ENCODE measurements at regions not wholly inside any gene's neighbourhood (a gene's known extent, or its start where the extent isn't known, plus 50 kb on each side); places are given as distances from the start of the nearest gene placed in this dataset.

DNA sequence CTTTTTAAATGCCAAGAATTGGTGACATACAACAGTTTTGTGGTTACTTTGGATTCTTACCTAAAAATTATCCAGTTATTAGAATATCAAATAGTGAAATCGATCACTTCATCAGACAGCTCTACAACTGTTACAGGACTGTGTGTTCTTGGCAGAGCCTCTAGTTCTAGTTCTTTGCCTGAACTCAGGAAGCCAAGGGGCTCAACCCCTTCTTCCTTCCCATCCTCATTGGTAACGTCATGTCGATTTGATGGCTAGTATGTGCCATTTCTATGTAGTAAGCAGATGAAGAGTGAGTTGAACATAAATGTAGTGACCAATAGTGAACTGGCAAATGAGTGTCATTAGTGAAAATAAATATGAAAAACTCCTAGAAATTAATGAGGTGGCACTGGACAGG lies 59.4 kb upstream of the LIMCH1 start:
- no peak for TF ChIP-seq GATA2 (IDR thresholded peaks at IDR 0.05; ENCODE audit: low read depth, low read length)
- TF ChIP-seq GATA3 (IDR thresholded peaks at IDR 0.05; ENCODE audit: low read depth, low read length): no peak

DNA sequence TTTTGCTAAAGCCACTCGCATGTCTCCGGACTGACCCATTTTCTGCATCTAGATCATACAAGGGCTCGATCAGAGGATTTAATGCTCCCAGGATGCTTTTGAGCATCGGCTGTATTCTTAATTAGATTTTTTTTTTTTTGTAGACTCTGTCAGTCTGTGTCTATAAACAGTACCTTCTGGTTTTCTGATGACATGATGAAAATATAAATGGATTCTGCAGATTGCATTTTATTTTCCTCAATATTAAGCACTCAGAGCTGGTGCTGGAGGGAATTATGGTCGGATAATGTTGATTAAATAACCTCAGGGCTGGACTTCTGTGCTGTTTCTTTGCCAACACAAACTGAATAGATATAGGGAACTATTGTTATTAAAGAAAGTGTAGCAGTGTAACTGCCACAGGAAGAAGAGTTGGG lies 57.1 kb upstream of the LIMCH1 start:
- TF ChIP-seq GATA3 (IDR thresholded peaks at IDR 0.05; ENCODE audit: low read depth, low read length): no peak
- TF ChIP-seq GATA2 (IDR thresholded peaks at IDR 0.05; ENCODE audit: low read depth, low read length): no peak

DNA sequence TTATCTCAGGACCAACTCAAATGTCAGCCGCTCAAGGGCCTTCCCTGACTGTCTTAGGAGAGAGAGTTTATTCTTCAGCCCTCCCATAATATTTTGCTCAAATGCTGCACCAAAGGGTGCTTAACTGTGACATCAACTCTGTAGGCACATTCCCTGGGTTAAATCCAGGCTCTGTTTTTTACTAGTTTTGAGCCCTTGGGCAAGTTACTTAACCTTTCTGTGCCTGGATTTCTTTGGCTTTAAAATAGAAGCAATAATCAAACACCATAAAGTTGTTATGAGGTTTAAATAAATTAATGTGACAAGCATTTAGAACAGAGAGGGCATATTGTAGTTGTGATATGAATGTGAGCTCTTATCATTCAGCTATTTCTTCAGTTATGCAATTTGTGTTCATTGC lies 54.2 kb upstream of the LIMCH1 start:
- TF ChIP-seq GATA2 (IDR thresholded peaks at IDR 0.05; ENCODE audit: low read depth, low read length) (no peak), GATA3 (IDR thresholded peaks at IDR 0.05; ENCODE audit: low read depth, low read length) (no peak)

DNA sequence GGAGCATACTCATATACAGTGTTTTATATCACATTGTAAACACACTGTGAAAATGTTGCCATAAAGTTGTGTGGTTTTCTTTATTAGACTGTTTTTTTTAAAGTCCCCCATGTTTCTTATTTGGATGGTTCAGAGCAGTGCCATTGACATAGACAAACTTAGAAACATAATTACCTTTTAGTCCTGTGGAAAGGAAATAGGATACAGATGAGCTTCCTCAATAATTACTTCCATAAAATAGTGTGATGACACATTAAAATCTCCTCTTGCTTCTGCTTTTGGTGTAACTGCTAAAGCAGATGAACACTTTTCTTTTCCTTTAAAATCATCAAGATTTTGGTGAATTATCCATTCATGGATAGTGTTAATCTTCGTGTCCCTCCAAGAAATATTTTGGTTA lies 52.9 kb upstream of the LIMCH1 start:
- TF ChIP-seq GATA2 (IDR thresholded peaks at IDR 0.05; ENCODE audit: low read depth, low read length): no peak
- no peak for TF ChIP-seq GATA3 (IDR thresholded peaks at IDR 0.05; ENCODE audit: low read depth, low read length)

DNA sequence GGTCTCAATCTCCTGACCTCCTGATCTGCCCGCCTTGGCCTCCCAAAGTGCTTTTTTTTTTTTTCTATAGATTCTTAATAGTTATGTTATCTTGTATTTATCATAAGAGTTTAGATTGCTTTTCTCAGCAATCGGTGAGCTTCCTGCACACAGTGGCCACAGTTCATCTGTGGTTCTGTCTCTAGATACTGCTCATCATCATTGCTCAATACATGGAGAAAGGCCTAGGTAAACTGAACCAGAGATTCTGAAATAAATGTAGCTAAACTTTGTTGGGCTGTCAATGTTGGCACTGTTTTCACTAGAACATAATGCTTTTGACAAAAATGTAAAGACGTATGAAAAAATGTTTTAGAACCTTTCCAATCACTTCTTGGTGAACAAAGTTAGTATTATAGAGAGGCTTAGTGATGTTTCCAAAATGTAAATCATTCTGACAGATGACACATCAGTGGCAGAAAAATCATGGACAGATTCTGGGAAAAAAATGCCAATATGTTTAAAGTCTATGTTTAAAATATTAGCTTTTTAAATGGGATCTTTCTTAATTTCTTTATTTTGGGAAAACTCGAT lies 50.0 kb upstream of the LIMCH1 start:
- TF ChIP-seq GATA3 (IDR thresholded peaks at IDR 0.05; ENCODE audit: low read depth, low read length): no peak
- no peak for TF ChIP-seq GATA2 (IDR thresholded peaks at IDR 0.05; ENCODE audit: low read depth, low read length)
